ENCODE measurements at regions not wholly inside any gene's neighbourhood (a gene's known extent, or its start where the extent isn't known, plus 50 kb on each side); places are given as distances from the start of the nearest gene placed in this dataset.

DNA sequence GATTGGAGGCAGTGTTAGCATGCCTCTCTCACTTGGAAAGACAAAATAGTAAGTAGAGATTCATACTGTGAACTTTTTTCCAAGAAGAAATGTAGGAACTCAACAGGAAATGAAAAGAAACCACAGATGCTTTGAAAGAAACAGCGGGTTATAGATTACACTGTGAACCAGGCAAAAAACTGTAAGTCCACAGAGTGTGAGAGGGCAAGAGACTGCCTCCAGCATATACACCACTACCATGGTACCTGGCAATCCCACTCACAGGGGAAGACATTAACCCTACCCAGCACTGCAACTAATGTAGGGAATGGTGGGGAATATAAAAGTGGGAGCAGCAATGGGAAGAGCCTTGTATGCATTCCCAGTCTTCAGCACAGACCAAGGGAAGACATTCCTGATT lies 150.6 kb upstream of the GALNT5 start (continued):
- TF ChIP-seq ZNF462 (CRISPR knock-in tag; IDR thresholded peaks at IDR 0.05) (no peak), ETS1 (IDR thresholded peaks at IDR 0.05) (no peak), CREB1 (CRISPR knock-in tag; IDR thresholded peaks at IDR 0.05; ENCODE audit: low read depth) (no peak), POLR2AphosphoS5 (IDR thresholded peaks at IDR 0.05; ENCODE audit: low read depth) (no peak), CTCF (conservative IDR thresholded peaks at IDR 0.05; ENCODE audit: low read depth in 2 of 2) (no peak), EZH2 (IDR thresholded peaks at IDR 0.05; ENCODE audit: low read depth, unreplicated experiment) (no peak)

DNA sequence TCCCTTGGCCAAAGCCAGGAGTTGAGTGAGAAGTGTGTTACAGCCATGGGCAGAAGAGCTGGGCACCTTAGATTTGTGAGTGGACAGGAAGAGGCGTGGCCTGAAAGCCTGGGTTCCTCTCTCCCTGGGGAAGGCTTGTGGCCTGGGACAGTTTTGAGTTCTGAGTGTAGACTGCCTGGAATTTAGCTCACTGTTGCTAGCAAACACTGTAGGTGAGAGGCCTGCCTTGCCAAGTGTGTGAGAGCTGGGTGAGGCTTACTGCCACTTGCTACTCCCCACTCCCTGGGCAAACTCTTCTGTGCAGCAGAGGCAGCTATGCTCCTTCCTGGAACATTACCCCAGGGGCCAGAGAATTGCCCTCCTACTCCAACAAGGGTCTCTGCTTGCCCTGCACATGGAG lies 150.0 kb upstream of the GALNT5 start:
- Histone ChIP-seq H3K9me2 (ENCODE audit: insufficient read depth) (no peaks in the 10 kb centered on the region), H3K27me3 (ENCODE audit: insufficient read depth) (no peaks in the 10 kb centered on the region), H2AFZ (no peak overlapping the region), H3K36me3 (ENCODE audit: insufficient read depth) (no peaks in the 10 kb centered on the region), H3K79me2 (replicated peaks; ENCODE audit: insufficient read depth) (no peaks in the 10 kb centered on the region), H3K27ac (ENCODE audit: low read depth) (no peak overlapping the region), H3K4me1 (ENCODE audit: insufficient read depth) (no peaks in the 10 kb centered on the region), H3K4me2 (no peak overlapping the region), H3F3A (replicated peaks; ENCODE audit: low read depth) (no peaks in the 10 kb centered on the region), H4K20me1 (replicated peaks; ENCODE audit: insufficient read depth) (no peaks in the 10 kb centered on the region), H3K4me3 (no peak overlapping the region)
- H3K36me3 Mint-ChIP-seq (ENCODE audit: low read depth), result no peaks in the 10 kb centered on the region; the same call in 2 of the 3 replicates
- TF ChIP-seq JUNB (IDR thresholded peaks at IDR 0.05; ENCODE audit: unreplicated experiment) (no peak), ETS1 (IDR thresholded peaks at IDR 0.05) (no peak), STAT1 (IDR thresholded peaks at IDR 0.05; ENCODE audit: unreplicated experiment) (no peak), EZH2 (IDR thresholded peaks at IDR 0.05; ENCODE audit: low read depth, unreplicated experiment) (no peak), ZNF331 (CRISPR knock-in tag; IDR thresholded peaks at IDR 0.05; ENCODE audit: low read depth) (no peak), ZNF114 (CRISPR knock-in tag; IDR thresholded peaks at IDR 0.05) (no peak)
- H3K9me3 Mint-ChIP-seq, result peaks cover 3% of the 10 kb centered on the region; the same call in 1 of the 3 replicates
- DNase-seq (ENCODE audit: low spot score) (no peak), ATAC-seq (no peak)
- no peak overlapping the region for H3K27ac Mint-ChIP-seq
- no peaks in the 10 kb centered on the region for H3K4me1 Mint-ChIP-seq
- H3K27me3 Mint-ChIP-seq (ENCODE audit: insufficient read depth, low read depth, poor library complexity), result no peaks in the 10 kb centered on the region
- no peak overlapping the region for H3K4me3 Mint-ChIP-seq
